ENCODE measurements at regions not wholly inside any gene's neighbourhood (a gene's known extent, or its start where the extent isn't known, plus 50 kb on each side); places are given as distances from the start of the nearest gene placed in this dataset.

DNA sequence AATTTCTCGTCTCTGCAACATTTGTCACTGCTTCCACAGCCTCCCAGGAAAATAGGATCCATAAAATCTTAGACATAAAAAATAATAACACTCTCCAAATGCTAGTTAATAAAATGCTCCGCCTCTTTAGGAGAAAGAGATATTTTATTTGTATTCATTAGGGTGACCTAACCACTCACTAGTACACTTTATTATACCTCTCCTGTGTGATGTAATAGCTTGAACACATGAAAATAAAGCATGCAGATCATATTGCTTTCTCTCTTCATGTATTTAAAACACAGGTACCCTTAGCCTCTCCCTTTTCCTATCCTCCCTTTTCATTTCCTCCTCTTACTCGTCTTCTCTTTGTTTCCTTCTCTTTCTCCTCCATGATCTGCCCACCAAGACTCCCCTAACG lies 694.2 kb downstream of the EPHA4 start:
- Histone ChIP-seq H3K4me1 (ENCODE audit: control insufficient read depth in 5 of 5, insufficient read depth in 5 of 5, low read length in 5 of 5) (no peaks in the 10 kb centered on the region), H3K36me3 (ENCODE audit: control insufficient read depth in 5 of 5, insufficient read depth in 5 of 5, low read length in 5 of 5) (no peaks in the 10 kb centered on the region), H3K27me3 (ENCODE audit: control insufficient read depth in 5 of 5, insufficient read depth in 4 of 5, low read length in 5 of 5) (no peaks in the 10 kb centered on the region), H3K9ac (ENCODE audit: low read length in 5 of 5) (no peak overlapping the region), H3K4me3 (ENCODE audit: low read depth in 1 of 5, low read length in 5 of 5) (no peak overlapping the region), H3K9me3 (ENCODE audit: control insufficient read depth in 5 of 5, low read length in 5 of 5) (no peaks in the 10 kb centered on the region), H3K27ac (ENCODE audit: low read depth, low read length) (no peak overlapping the region)

DNA sequence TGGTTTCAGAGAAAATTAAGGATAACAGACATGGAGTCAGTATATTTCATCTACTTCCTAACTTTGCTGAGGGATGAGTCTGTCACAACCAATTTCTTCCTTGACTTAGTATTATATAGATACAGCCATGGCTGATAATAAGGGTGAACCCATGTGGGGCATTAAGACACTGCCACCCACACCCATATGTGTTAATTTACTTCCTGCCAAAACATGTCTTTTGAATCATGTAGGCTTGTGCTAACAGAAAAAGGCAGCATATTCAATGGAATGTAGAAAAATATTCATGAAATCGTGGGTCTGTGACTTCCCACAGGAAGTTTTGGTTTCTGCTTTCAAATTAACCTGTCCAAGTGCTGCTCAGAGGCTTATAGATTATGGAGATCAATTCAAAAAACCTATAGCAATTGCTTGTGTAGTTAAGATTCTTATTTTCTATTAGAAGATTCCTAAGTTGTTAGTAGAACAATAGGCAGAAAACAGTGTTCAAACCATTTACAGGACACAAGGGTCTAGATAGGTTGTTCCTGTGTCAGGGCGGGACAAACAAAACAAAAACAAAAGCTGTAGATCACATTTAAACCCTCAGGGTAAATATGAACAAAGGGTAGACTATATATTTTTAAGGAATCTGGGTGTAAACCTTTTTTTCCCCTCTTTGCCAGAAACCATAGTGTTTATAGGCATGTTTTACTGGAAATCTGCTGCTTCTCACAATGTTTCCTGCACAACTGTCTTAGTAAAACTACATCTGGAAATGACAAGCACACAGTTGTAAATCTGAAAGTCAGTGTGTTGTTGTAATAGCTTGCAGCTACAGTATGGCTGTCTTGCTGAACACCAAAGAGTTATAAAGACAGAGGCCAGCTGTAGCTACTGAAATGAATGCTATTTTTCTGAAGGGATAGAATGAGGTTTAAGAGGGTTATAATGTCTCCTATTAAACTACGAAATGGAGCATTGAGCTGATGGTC lies 691.2 kb downstream of the EPHA4 start:
- H3K4me3 ChIP-seq (ENCODE audit: low read depth in 1 of 5, low read length in 5 of 5), result no peak overlapping the region
- H3K4me1 ChIP-seq (ENCODE audit: control insufficient read depth in 5 of 5, insufficient read depth in 5 of 5, low read length in 5 of 5), result no peaks in the 10 kb centered on the region
- H3K36me3 ChIP-seq (ENCODE audit: control insufficient read depth in 5 of 5, insufficient read depth in 5 of 5, low read length in 5 of 5), result no peaks in the 10 kb centered on the region
- no peaks in the 10 kb centered on the region for H3K27me3 ChIP-seq (ENCODE audit: control insufficient read depth in 5 of 5, insufficient read depth in 4 of 5, low read length in 5 of 5)
- H3K9ac ChIP-seq (ENCODE audit: low read length in 5 of 5), result no peak overlapping the region
- no peak overlapping the region for H3K27ac ChIP-seq (ENCODE audit: low read depth, low read length)
- no peaks in the 10 kb centered on the region for H3K9me3 ChIP-seq (ENCODE audit: control insufficient read depth in 5 of 5, low read length in 5 of 5)

DNA sequence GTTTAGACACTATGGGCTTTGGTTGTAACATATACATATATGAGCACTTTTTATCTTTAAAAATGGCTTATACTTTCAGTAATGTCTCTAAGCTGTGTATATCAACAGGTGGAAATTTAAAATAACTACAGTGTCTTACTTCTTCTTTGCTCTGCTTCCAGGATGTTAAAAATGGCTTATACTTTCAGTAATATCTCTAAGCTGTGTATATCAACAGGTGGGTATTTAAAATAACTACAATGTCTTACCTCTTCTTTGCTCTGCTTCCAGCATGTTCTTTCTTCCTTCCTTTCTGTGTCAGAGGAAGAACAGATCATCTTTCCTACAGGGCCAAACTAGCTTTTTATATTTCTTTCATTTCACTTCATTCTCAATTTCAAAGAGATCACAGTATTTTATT lies 689.6 kb downstream of the EPHA4 start:
- Histone ChIP-seq H3K27me3 (ENCODE audit: control insufficient read depth in 5 of 5, insufficient read depth in 4 of 5, low read length in 5 of 5) (no peaks in the 10 kb centered on the region), H3K9me3 (ENCODE audit: control insufficient read depth in 5 of 5, low read length in 5 of 5) (no peaks in the 10 kb centered on the region), H3K4me1 (ENCODE audit: control insufficient read depth in 5 of 5, insufficient read depth in 5 of 5, low read length in 5 of 5) (peaks cover 0 to 4% (median 3%) of the 10 kb centered on the region in 5 donors), H3K4me3 (ENCODE audit: low read depth in 1 of 5, low read length in 5 of 5) (no peak overlapping the region), H3K36me3 (ENCODE audit: control insufficient read depth in 5 of 5, insufficient read depth in 5 of 5, low read length in 5 of 5) (no peaks in the 10 kb centered on the region), H3K27ac (ENCODE audit: low read depth, low read length) (no peak overlapping the region), H3K9ac (ENCODE audit: low read length in 5 of 5) (no peak overlapping the region)

DNA sequence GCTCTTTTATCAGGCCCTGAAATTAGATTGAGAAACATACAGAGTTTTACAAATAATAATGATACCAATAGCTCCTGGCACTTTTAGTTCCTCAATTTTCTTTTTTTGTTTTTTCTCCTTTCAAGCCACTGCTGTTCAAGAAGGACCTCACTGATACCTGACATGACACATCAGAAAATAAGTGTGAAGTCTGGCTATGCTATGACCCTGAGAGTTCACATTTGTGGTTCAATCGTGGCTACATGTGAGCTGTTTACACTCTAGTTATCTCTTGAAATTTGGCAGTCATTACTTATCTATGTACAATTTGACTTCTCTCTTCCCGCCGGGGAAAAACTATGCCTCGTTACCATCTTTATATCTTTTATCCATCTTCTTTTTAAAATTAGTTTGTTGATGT lies 686.5 kb downstream of the EPHA4 start:
- Histone ChIP-seq H3K4me3 (ENCODE audit: low read depth in 1 of 5, low read length in 5 of 5) (no peak overlapping the region), H3K27ac (ENCODE audit: low read depth, low read length) (no peak overlapping the region), H3K27me3 (ENCODE audit: control insufficient read depth in 5 of 5, insufficient read depth in 4 of 5, low read length in 5 of 5) (no peaks in the 10 kb centered on the region), H3K4me1 (ENCODE audit: control insufficient read depth in 5 of 5, insufficient read depth in 5 of 5, low read length in 5 of 5) (peaks cover 0 to 16% (median 11%) of the 10 kb centered on the region in 5 donors), H3K9ac (ENCODE audit: low read length in 5 of 5) (no peak overlapping the region), H3K9me3 (ENCODE audit: control insufficient read depth in 5 of 5, low read length in 5 of 5) (no peaks in the 10 kb centered on the region), H3K36me3 (ENCODE audit: control insufficient read depth in 5 of 5, insufficient read depth in 5 of 5, low read length in 5 of 5) (no peaks in the 10 kb centered on the region)

DNA sequence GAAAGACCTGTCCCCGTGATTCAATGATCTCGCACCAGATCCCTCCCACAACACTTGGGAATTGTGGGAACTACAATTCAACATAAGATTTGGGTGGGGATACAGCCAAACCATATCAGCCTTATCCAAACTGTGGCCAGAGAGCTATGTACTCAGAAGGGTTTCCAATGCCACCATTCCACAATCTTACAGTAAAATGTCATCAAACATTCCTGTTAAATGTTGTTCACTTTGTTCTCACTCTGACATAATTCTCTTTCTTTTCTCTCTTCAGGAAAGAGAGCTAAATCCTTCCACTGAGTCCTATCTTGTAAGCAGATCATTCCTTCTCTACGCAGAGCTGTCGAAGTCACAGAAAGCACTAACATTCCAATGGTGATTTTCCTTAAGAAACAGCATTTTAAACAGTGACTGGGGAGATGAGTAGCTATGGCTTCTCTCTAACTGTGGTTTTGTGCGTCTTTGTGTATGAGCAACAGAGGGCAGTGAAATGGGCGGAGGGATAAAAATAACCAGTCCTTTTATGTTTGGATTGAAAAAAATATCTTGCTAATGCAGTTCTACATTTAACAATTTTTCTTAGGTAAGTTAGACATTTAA lies 684.7 kb downstream of the EPHA4 start:
- Histone ChIP-seq H3K27me3 (ENCODE audit: control insufficient read depth in 5 of 5, insufficient read depth in 4 of 5, low read length in 5 of 5) (no peaks in the 10 kb centered on the region), H3K36me3 (ENCODE audit: control insufficient read depth in 5 of 5, insufficient read depth in 5 of 5, low read length in 5 of 5) (no peaks in the 10 kb centered on the region), H3K9ac (ENCODE audit: low read length in 5 of 5) (no peak overlapping the region), H3K9me3 (ENCODE audit: control insufficient read depth in 5 of 5, low read length in 5 of 5) (no peaks in the 10 kb centered on the region), H3K4me3 (ENCODE audit: low read depth in 1 of 5, low read length in 5 of 5) (no peak overlapping the region), H3K4me1 (ENCODE audit: control insufficient read depth in 5 of 5, insufficient read depth in 5 of 5, low read length in 5 of 5) (peaks cover 0 to 16% (median 11%) of the 10 kb centered on the region in 5 donors), H3K27ac (ENCODE audit: low read depth, low read length) (no peak overlapping the region)

DNA sequence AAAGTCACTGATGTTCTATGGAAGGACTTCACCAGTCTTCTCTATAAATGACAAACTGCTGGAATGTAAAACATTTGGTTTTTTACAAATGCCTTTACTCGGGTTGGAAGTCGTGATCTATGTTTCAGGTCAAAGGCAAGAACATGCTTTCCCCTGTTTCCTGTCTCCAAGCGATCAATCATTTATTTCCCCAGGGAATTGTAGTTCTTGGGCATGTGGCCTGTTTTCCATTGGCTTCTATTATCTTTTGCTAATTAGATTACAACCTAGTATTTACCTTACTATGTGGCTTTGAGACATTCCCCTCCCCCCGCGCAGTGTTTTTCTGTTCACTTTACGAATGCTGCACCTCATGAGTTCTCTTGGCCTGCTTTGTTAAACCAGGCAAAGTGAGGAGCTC lies 684.2 kb downstream of the EPHA4 start:
- Histone ChIP-seq H3K36me3 (ENCODE audit: control insufficient read depth in 5 of 5, insufficient read depth in 5 of 5, low read length in 5 of 5) (no peaks in the 10 kb centered on the region), H3K4me1 (ENCODE audit: control insufficient read depth in 5 of 5, insufficient read depth in 5 of 5, low read length in 5 of 5) (peaks cover 0 to 16% (median 11%) of the 10 kb centered on the region in 5 donors), H3K9ac (ENCODE audit: low read length in 5 of 5) (no peak overlapping the region), H3K9me3 (ENCODE audit: control insufficient read depth in 5 of 5, low read length in 5 of 5) (no peaks in the 10 kb centered on the region), H3K27me3 (ENCODE audit: control insufficient read depth in 5 of 5, insufficient read depth in 4 of 5, low read length in 5 of 5) (no peaks in the 10 kb centered on the region), H3K27ac (ENCODE audit: low read depth, low read length) (no peak overlapping the region), H3K4me3 (ENCODE audit: low read depth in 1 of 5, low read length in 5 of 5) (no peak overlapping the region)

DNA sequence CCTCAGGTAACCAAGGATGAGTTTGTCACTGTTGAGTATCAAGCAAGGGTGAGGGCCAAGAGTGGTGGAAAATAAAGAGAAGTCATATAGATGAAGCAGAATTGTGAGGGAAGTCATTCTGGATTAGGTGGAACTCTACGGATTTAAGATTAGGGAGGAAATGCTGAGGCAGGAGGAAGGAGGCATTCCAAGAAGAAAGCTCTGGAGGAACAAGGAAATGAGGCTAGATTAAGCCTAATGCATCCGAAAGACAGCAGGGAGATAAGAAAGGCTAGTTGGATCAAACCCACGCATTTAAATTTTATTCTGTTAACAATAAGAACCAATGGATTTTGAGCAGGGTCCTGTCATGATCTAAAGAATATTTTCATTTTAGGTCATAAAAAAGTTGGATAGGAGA lies 681.2 kb downstream of the EPHA4 start:
- Histone ChIP-seq H3K4me1 (ENCODE audit: control insufficient read depth in 5 of 5, insufficient read depth in 5 of 5, low read length in 5 of 5) (peaks cover 0 to 16% (median 12%) of the 10 kb centered on the region in 5 donors), H3K27me3 (ENCODE audit: control insufficient read depth in 5 of 5, insufficient read depth in 4 of 5, low read length in 5 of 5) (no peaks in the 10 kb centered on the region), H3K9me3 (ENCODE audit: control insufficient read depth in 5 of 5, low read length in 5 of 5) (no peaks in the 10 kb centered on the region), H3K36me3 (ENCODE audit: control insufficient read depth in 5 of 5, insufficient read depth in 5 of 5, low read length in 5 of 5) (no peaks in the 10 kb centered on the region), H3K9ac (ENCODE audit: low read length in 5 of 5) (no peak overlapping the region), H3K27ac (ENCODE audit: low read depth, low read length) (no peak overlapping the region), H3K4me3 (ENCODE audit: low read depth in 1 of 5, low read length in 5 of 5) (no peak overlapping the region)

DNA sequence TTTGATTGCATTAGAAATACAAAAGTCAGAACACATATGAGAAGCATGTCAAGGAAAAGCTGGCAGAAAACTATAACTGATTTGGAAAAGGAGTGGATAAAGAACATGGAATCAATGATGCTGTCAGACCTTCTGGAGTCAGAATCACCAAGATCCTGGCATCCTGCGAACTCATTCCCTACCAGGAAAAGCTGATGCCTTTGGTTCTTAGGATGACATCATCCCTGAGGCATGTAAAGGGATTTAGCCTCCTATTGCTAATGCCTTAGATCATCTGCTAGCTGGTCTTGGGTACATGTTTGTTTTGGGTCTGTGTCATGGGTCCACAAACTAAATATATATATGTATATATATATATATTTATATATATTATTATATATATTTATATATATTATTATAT lies 680.7 kb downstream of the EPHA4 start:
- Histone ChIP-seq H3K4me1 (ENCODE audit: control insufficient read depth in 5 of 5, insufficient read depth in 5 of 5, low read length in 5 of 5) (peaks cover 0 to 16% (median 12%) of the 10 kb centered on the region in 5 donors), H3K9me3 (ENCODE audit: control insufficient read depth in 5 of 5, low read length in 5 of 5) (no peaks in the 10 kb centered on the region), H3K4me3 (ENCODE audit: low read depth in 1 of 5, low read length in 5 of 5) (no peak overlapping the region), H3K27me3 (ENCODE audit: control insufficient read depth in 5 of 5, insufficient read depth in 4 of 5, low read length in 5 of 5) (peaks cover 0 to under 1% (median 0%) of the 10 kb centered on the region in 5 donors), H3K9ac (ENCODE audit: low read length in 5 of 5) (no peak overlapping the region), H3K36me3 (ENCODE audit: control insufficient read depth in 5 of 5, insufficient read depth in 5 of 5, low read length in 5 of 5) (no peaks in the 10 kb centered on the region), H3K27ac (ENCODE audit: low read depth, low read length) (no peak overlapping the region)

DNA sequence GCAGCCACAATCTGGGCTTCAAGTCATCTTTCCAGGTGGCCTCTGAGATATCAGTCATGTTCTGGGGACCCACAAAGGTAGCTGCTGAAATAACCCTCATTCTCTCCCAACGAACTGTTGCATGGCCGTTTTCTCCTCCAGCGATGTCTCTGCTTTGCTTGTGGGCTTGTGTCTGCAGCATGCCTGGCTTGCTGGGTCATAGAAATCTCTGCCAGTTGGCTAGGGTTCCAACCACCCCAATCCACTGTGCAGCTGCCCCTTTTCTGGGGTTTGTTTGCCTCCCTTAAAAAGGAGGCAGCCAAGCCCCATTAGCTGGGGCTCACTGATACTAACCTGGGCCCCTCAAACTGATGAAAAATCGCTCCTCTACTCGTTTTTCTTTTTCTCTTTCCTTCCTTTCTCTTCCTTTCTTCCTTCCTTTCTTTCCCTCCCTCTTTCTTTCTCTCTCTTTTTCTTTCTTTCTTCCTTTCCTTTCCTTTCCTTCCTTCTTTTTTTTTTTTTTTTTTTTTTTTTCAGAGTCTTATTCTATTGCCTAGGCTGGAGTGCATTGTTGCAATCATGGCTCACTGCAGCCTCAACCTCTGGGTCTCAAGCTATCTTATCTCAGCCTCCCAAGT lies 680.0 kb downstream of the EPHA4 start:
- Histone ChIP-seq H3K9ac (ENCODE audit: low read length in 5 of 5) (no peak overlapping the region), H3K4me1 (ENCODE audit: control insufficient read depth in 5 of 5, insufficient read depth in 5 of 5, low read length in 5 of 5) (peaks cover 0 to 16% (median 11%) of the 10 kb centered on the region in 5 donors), H3K27me3 (ENCODE audit: control insufficient read depth in 5 of 5, insufficient read depth in 4 of 5, low read length in 5 of 5) (peaks cover 0 to 3% (median 0%) of the 10 kb centered on the region in 5 donors), H3K27ac (ENCODE audit: low read depth, low read length) (no peak overlapping the region), H3K4me3 (ENCODE audit: low read depth in 1 of 5, low read length in 5 of 5) (no peak overlapping the region), H3K9me3 (ENCODE audit: control insufficient read depth in 5 of 5, low read length in 5 of 5) (no peaks in the 10 kb centered on the region), H3K36me3 (ENCODE audit: control insufficient read depth in 5 of 5, insufficient read depth in 5 of 5, low read length in 5 of 5) (no peaks in the 10 kb centered on the region)

DNA sequence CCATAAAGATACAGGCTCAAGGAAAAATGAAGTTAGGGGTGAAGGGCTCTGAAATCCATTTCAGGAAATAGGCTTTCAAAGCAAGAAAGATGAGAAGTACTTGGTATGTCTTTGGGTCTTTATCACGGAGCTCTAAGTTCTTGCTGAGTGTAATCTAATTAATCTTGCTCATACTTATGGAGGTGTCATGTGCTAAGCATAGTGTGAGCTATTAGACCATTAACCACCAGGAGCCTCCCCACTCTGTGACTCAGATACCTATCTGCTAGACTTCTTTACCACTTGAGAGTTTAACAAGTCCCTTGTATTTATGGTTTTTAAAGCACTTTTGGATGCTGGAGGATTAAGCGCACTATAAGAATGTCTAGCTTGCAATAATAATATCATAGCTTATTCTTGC lies 678.7 kb downstream of the EPHA4 start:
- Histone ChIP-seq H3K4me1 (ENCODE audit: control insufficient read depth in 5 of 5, insufficient read depth in 5 of 5, low read length in 5 of 5) (peaks cover 0 to 5% (median 4%) of the 10 kb centered on the region in 5 donors), H3K9me3 (ENCODE audit: control insufficient read depth in 5 of 5, low read length in 5 of 5) (peaks cover 0 to 2% (median 0%) of the 10 kb centered on the region in 5 donors), H3K4me3 (ENCODE audit: low read depth in 1 of 5, low read length in 5 of 5) (no peak overlapping the region), H3K27ac (ENCODE audit: low read depth, low read length) (no peak overlapping the region), H3K27me3 (ENCODE audit: control insufficient read depth in 5 of 5, insufficient read depth in 4 of 5, low read length in 5 of 5) (peaks cover 0 to 3% (median 0%) of the 10 kb centered on the region in 5 donors), H3K36me3 (ENCODE audit: control insufficient read depth in 5 of 5, insufficient read depth in 5 of 5, low read length in 5 of 5) (no peaks in the 10 kb centered on the region), H3K9ac (ENCODE audit: low read length in 5 of 5) (no peak overlapping the region)

Measured in subcutaneous abdominal adipose tissue (tissue), 5 donors.